GM12873 (cell line): ENCODE measurements at regions not wholly inside any gene's neighbourhood (a gene's known extent, or its start where the extent isn't known, plus 50 kb on each side); places are given as distances from the start of the nearest gene placed in this dataset.

Source experiments
- TF ChIP-seq, protein P1 (sequence below): IDR thresholded peaks from 2 replicates; pipeline ENCODE4 v1.5.1; 2012; ENCODE audit warnings: low read depth, mild to moderate bottlenecking, moderate library complexity, low read length, control low read depth; ENCODE audit not compliant: insufficient read depth; ENCODE audit errors: missing control alignments

DNA sequence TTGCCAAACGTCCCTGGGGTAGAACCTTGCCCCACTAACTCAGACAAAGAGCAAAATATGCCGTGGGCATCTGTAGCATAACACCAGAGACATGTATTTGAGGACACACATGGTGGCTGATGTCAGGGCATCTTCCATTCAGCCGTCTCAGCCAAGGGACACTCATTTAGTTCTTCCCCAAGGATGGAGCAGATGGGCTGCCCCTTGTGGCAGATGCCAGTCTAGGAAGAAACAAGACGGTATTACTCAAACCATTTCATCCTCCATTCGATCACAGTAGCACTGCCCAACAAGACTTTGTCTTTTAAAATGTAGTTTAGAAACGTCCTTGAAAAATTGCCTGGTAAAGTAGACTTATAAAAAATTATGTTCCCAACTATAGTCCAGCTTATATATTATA lies 937.6 kb upstream of the EEF2KMT start:
- TF ChIP-seq, protein P1, sequence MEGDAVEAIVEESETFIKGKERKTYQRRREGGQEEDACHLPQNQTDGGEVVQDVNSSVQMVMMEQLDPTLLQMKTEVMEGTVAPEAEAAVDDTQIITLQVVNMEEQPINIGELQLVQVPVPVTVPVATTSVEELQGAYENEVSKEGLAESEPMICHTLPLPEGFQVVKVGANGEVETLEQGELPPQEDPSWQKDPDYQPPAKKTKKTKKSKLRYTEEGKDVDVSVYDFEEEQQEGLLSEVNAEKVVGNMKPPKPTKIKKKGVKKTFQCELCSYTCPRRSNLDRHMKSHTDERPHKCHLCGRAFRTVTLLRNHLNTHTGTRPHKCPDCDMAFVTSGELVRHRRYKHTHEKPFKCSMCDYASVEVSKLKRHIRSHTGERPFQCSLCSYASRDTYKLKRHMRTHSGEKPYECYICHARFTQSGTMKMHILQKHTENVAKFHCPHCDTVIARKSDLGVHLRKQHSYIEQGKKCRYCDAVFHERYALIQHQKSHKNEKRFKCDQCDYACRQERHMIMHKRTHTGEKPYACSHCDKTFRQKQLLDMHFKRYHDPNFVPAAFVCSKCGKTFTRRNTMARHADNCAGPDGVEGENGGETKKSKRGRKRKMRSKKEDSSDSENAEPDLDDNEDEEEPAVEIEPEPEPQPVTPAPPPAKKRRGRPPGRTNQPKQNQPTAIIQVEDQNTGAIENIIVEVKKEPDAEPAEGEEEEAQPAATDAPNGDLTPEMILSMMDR, result no peak

DNA sequence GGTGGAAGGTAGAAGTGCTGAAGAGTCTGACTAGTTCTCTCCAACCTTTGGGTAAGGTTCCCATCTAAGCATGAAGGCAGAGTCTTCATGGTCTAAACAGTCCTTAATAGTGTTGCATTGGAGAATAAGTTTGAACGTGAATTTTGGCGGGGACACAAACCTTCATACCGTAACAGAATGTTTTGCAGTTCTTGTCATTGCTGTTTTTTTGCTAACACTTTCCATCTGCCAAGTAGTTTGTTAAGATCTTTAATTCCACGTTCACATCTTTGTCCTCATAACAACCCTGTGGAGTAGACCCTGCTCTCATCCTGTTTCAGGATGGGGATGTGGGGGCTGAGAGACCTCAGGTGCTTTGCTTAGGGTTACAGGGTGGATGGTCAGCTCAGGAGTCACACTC lies 936.9 kb upstream of the EEF2KMT start:
- TF ChIP-seq, protein P1, result no peak

DNA sequence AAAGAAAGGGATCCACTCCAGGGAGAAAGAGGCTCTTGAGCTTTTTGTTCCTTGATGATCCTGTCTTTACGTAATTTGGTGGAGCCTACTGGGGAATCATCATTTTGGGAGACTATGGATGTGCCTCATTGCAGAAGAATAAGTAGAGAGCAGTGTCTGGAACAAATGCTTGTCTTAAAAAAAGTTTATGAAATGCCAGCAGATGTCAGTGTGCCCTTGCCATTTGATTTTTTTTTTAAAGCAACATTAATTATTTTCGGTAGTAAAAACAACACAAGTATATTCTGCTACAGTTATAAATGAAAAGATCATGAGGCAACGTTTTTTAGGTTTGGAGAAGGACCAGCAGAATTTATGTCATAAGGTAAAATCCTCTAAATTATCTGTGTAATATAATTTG lies 934.8 kb upstream of the EEF2KMT start:
- TF ChIP-seq, protein P1, result no peak

DNA sequence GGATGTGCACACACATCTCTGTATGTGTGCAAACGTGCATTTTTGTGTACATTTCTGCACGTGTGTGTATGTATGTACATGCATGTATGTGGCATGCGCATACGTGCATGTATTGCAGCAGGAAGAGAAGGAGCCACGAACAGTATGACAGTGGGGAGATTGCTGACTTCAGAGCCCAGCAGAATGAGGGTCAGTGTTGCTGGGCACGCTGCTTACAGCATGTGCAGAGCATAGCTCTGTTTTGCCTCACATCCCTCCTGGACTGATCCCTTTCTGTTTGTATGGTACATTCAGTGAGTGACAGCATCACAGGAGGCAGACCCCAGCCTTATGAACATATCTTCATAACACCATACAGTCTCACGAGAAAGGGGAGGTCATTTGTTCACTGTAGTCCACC lies 934.0 kb upstream of the EEF2KMT start:
- TF ChIP-seq, protein P1, result no peak

DNA sequence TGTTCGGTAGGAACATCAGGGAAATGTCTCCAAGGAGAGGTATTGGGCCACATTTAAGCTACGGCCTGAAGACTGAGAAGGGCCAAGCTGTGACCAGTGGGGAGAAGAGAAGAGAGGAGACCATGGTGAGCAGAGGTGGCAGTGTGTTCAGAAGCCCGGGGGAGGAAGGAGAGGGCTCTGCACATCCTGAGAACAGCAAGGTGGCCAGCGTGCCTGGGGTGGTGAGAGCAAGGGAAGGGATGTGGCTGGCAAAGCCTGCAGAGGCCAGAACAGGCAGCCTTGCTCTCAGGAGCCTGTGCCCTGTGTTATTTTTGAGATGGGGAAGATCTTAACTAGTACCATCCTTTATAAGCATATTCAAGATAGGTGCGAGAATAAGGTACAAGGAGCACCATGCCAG lies 933.5 kb upstream of the EEF2KMT start:
- TF ChIP-seq, protein P1, result no peak

DNA sequence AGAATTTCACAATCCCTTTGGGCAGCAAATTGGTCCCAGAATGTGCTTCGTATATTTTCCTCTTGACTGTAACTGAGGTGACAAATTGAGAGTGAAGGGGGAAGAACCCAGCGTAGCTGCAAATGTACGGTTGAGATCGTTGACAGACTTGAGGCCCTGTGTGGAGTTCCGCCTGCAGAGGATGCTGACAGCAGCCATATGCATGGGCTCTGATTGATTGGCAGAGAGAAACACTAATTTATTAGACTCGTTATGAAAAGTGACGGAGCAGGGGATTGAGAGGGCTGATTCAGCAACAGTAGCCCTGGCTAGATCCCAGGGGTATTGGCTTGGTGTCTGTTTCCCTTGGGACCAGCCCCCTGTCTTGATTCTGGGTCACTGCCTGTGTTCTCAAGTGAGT lies 930.1 kb upstream of the EEF2KMT start:
- TF ChIP-seq, protein P1, result no peak

DNA sequence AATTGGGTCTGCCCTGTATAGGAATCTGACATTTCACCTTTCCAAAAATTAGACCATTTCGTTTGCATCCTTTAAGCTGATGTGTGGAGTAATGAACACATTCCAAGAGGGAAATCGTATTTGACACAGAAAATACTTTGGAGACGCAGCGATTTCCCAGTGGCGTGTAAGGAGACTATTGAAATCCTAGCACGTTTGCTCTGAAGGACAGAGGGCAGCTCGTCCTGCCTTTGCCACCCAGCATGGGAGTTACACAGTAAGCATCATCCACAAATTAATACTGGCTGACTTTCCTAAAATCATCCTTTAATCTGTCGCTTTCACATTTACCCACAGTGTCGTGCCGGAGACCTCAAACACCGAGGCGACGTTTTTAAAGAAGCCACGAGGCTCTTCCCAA lies 925.9 kb upstream of the EEF2KMT start:
- TF ChIP-seq, protein P1, result no peak
